ENCODE measurements at regions not wholly inside any gene's neighbourhood (a gene's known extent, or its start where the extent isn't known, plus 50 kb on each side); places are given as distances from the start of the nearest gene placed in this dataset.

DNA sequence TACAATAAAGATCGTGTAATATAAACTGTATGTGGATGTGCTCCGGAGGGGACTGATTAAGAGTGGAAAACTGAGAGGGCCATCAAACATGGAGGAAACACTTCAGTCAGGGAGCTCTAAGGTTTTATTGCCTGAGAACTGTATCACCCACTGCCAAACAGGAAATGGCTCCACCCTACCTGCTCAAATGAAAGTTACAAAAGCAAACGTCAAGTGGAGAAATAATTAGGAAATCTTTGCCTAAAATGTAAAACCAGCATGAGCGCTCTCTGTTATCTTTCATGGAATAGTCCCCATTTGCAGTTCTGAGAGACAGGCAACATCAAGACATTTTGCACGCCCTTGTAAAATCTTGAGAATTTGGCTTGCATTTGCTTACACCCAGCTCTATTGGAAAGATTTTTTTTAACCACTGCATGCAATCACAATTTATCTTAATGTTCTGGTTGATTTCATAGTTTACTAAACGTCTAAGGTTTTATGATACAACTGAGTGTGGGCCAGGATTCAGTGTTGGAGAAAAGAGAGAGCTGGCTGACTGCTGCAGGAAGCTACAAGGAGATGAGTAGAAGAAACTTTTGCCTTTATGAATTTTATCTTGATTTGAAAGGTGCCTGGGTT lies 344.0 kb upstream of the PRICKLE1 start:
- Histone ChIP-seq H3K4me1 (ENCODE audit: control insufficient read depth in 4 of 4, insufficient read depth in 4 of 4, low read length in 3 of 4) (no peaks in the 10 kb centered on the region), H3K27ac (ENCODE audit: low read depth in 1 of 2, low read length in 2 of 2) (no peak overlapping the region), H3K4me3 (ENCODE audit: low read depth in 1 of 3, low read length in 3 of 3) (no peak overlapping the region), H3K36me3 (ENCODE audit: control insufficient read depth in 4 of 4, insufficient read depth in 3 of 4, low read depth in 1 of 4, low read length in 3 of 4) (no peaks in the 10 kb centered on the region), H3K27me3 (ENCODE audit: control insufficient read depth in 4 of 4, insufficient read depth in 4 of 4, low read length in 3 of 4) (no peaks in the 10 kb centered on the region), H3K9me3 (ENCODE audit: control insufficient read depth in 4 of 4, low read length in 3 of 4) (peaks cover 0 to 2% (median 0%) of the 10 kb centered on the region in 4 donors), H3K9ac (ENCODE audit: low read depth in 1 of 2, low read length in 2 of 2) (no peak overlapping the region)
- WGBS: 64% methylated on average over 6 of the region's 6 CpGs
- no peak for DNase-seq (ENCODE audit: low spot score)
- TF ChIP-seq EGR1 (IDR thresholded peaks at IDR 0.05; ENCODE audit: low read depth in 2 of 2): no peak
- no peak for TF ChIP-seq RAD21 (IDR thresholded peaks at IDR 0.05)
- TF ChIP-seq, protein P1, sequence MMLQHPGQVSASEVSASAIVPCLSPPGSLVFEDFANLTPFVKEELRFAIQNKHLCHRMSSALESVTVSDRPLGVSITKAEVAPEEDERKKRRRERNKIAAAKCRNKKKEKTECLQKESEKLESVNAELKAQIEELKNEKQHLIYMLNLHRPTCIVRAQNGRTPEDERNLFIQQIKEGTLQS (IDR thresholded peaks at IDR 0.05): no peak
- TF ChIP-seq, protein P2, sequence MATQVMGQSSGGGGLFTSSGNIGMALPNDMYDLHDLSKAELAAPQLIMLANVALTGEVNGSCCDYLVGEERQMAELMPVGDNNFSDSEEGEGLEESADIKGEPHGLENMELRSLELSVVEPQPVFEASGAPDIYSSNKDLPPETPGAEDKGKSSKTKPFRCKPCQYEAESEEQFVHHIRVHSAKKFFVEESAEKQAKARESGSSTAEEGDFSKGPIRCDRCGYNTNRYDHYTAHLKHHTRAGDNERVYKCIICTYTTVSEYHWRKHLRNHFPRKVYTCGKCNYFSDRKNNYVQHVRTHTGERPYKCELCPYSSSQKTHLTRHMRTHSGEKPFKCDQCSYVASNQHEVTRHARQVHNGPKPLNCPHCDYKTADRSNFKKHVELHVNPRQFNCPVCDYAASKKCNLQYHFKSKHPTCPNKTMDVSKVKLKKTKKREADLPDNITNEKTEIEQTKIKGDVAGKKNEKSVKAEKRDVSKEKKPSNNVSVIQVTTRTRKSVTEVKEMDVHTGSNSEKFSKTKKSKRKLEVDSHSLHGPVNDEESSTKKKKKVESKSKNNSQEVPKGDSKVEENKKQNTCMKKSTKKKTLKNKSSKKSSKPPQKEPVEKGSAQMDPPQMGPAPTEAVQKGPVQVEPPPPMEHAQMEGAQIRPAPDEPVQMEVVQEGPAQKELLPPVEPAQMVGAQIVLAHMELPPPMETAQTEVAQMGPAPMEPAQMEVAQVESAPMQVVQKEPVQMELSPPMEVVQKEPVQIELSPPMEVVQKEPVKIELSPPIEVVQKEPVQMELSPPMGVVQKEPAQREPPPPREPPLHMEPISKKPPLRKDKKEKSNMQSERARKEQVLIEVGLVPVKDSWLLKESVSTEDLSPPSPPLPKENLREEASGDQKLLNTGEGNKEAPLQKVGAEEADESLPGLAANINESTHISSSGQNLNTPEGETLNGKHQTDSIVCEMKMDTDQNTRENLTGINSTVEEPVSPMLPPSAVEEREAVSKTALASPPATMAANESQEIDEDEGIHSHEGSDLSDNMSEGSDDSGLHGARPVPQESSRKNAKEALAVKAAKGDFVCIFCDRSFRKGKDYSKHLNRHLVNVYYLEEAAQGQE (IDR thresholded peaks at IDR 0.05): no peak
- no peak for TF ChIP-seq FOXA2 (IDR thresholded peaks at IDR 0.05)
- no peak for TF ChIP-seq HNF4A (conservative IDR thresholded peaks at IDR 0.05)
- no peak for TF ChIP-seq TAF1 (conservative IDR thresholded peaks at IDR 0.05)
- TF ChIP-seq FOXA1 (IDR thresholded peaks at IDR 0.05): no peak
- TF ChIP-seq SP1 (IDR thresholded peaks at IDR 0.05): no peak
- TF ChIP-seq, protein P3, sequence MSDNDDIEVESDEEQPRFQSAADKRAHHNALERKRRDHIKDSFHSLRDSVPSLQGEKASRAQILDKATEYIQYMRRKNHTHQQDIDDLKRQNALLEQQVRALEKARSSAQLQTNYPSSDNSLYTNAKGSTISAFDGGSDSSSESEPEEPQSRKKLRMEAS (IDR thresholded peaks at IDR 0.05): no peak
- no peak for TF ChIP-seq GABPA (IDR thresholded peaks at IDR 0.05 in 1 of 2, conservative IDR thresholded peaks at IDR 0.05 in 1 of 2)
- TF ChIP-seq YY1 (IDR thresholded peaks at IDR 0.05): no peak
- TF ChIP-seq HNF4G (IDR thresholded peaks at IDR 0.05): no peak
- TF ChIP-seq, protein P4, sequence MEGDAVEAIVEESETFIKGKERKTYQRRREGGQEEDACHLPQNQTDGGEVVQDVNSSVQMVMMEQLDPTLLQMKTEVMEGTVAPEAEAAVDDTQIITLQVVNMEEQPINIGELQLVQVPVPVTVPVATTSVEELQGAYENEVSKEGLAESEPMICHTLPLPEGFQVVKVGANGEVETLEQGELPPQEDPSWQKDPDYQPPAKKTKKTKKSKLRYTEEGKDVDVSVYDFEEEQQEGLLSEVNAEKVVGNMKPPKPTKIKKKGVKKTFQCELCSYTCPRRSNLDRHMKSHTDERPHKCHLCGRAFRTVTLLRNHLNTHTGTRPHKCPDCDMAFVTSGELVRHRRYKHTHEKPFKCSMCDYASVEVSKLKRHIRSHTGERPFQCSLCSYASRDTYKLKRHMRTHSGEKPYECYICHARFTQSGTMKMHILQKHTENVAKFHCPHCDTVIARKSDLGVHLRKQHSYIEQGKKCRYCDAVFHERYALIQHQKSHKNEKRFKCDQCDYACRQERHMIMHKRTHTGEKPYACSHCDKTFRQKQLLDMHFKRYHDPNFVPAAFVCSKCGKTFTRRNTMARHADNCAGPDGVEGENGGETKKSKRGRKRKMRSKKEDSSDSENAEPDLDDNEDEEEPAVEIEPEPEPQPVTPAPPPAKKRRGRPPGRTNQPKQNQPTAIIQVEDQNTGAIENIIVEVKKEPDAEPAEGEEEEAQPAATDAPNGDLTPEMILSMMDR (IDR thresholded peaks at IDR 0.05; ENCODE audit: low read depth, low read length, missing input control): no peak

DNA sequence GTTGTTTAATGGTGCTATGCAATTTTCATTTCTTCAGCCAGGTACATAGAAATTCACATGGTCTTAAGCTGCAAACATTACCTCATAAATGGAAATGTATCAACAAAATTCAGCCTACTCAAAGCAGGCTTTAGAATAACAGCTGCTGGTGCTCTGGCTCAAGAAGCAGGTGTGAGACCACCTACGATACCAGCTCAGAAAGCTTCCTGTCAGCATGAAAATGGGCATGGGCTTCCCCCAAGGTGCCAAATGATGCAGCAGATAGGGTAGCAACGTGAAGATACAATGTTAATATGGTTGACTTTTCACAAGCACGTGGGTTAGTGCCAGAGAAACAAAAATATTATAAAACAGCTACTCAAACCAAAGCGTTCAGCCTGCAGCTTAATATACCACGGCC lies 343.4 kb upstream of the PRICKLE1 start:
- Histone ChIP-seq H3K27ac (ENCODE audit: low read depth in 1 of 2, low read length in 2 of 2) (no peak overlapping the region), H3K4me3 (ENCODE audit: low read depth in 1 of 3, low read length in 3 of 3) (no peak overlapping the region), H3K4me1 (ENCODE audit: control insufficient read depth in 4 of 4, insufficient read depth in 4 of 4, low read length in 3 of 4) (no peaks in the 10 kb centered on the region), H3K9ac (ENCODE audit: low read depth in 1 of 2, low read length in 2 of 2) (no peak overlapping the region), H3K36me3 (ENCODE audit: control insufficient read depth in 4 of 4, insufficient read depth in 3 of 4, low read depth in 1 of 4, low read length in 3 of 4) (no peaks in the 10 kb centered on the region), H3K9me3 (ENCODE audit: control insufficient read depth in 4 of 4, low read length in 3 of 4) (peaks cover 0 to 2% (median 0%) of the 10 kb centered on the region in 4 donors), H3K27me3 (ENCODE audit: control insufficient read depth in 4 of 4, insufficient read depth in 4 of 4, low read length in 3 of 4) (no peaks in the 10 kb centered on the region)
- no peak for DNase-seq (ENCODE audit: low spot score)
- TF ChIP-seq HNF4A (conservative IDR thresholded peaks at IDR 0.05) (no peak), RAD21 (IDR thresholded peaks at IDR 0.05) (no peak), GABPA (IDR thresholded peaks at IDR 0.05 in 1 of 2, conservative IDR thresholded peaks at IDR 0.05 in 1 of 2) (no peak), RXRA (IDR thresholded peaks at IDR 0.05) (no peak), YY1 (IDR thresholded peaks at IDR 0.05) (no peak), EGR1 (IDR thresholded peaks at IDR 0.05; ENCODE audit: low read depth in 2 of 2) (no peak), TAF1 (conservative IDR thresholded peaks at IDR 0.05) (no peak), NR2F2 (IDR thresholded peaks at IDR 0.05) (no peak), JUND (IDR thresholded peaks at IDR 0.05) (no peak)
- TF ChIP-seq, protein P1 (IDR thresholded peaks at IDR 0.05): no peak
- TF ChIP-seq, protein P4 (IDR thresholded peaks at IDR 0.05; ENCODE audit: low read depth, low read length, missing input control): no peak
- TF ChIP-seq, protein P5, sequence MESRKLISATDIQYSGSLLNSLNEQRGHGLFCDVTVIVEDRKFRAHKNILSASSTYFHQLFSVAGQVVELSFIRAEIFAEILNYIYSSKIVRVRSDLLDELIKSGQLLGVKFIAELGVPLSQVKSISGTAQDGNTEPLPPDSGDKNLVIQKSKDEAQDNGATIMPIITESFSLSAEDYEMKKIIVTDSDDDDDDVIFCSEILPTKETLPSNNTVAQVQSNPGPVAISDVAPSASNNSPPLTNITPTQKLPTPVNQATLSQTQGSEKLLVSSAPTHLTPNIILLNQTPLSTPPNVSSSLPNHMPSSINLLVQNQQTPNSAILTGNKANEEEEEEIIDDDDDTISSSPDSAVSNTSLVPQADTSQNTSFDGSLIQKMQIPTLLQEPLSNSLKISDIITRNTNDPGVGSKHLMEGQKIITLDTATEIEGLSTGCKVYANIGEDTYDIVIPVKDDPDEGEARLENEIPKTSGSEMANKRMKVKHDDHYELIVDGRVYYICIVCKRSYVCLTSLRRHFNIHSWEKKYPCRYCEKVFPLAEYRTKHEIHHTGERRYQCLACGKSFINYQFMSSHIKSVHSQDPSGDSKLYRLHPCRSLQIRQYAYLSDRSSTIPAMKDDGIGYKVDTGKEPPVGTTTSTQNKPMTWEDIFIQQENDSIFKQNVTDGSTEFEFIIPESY (IDR thresholded peaks at IDR 0.05): no peak
- 55% methylated on average over 5 of the region's 5 CpGs for WGBS

Measured in liver (tissue), 8 donors.